NB4 (cell line): ENCODE measurements at regions not wholly inside any gene's neighbourhood (a gene's known extent, or its start where the extent isn't known, plus 50 kb on each side); places are given as distances from the start of the nearest gene placed in this dataset.

Source experiments
- DNase-seq: peaks from one replicate; pipeline ENCODE4 v3.0.0; 2010; ENCODE audit warnings: low read depth
- H3K4me3 ChIP-seq: one replicate; pipeline ENCODE4 v1.5.1; 2011; ENCODE audit warnings: mild to moderate bottlenecking, low read depth, low read length, moderate library complexity
- CTCF ChIP-seq: IDR thresholded peaks from one replicate; pipeline ENCODE4 v1.5.1; 2012; ENCODE audit warnings: low read depth, low read length
- MAX ChIP-seq: IDR thresholded peaks from 2 replicates; pipeline ENCODE4 v1.6.1; 2011; ENCODE audit warnings: low read depth, low read length
- MYC ChIP-seq: IDR thresholded peaks from 2 replicates; pipeline ENCODE4 v1.6.1; 2011; ENCODE audit warnings: low read depth, low read length
- POLR2A ChIP-seq: IDR thresholded peaks from 2 replicates; pipeline ENCODE4 v1.6.1; 2011; ENCODE audit warnings: mild to moderate bottlenecking; ENCODE audit not compliant: insufficient read length; ENCODE audit errors: extremely low read depth

- DNase-seq = no peak
- TF ChIP-seq POLR2A (no peak), MYC (no peak)
- H3K4me3 ChIP-seq = no peak overlapping the region
These were observed 367.3 kb upstream of the IMPG1 start for GRCh38 chr6:76439811-76440210.

GRCh38 chr6:76438768-76439167 is 366.3 kb upstream of the IMPG1 start:
- no peak for DNase-seq
- no peak overlapping the region for H3K4me3 ChIP-seq
- TF ChIP-seq MYC = no peak
- TF ChIP-seq CTCF = no peak
- TF ChIP-seq POLR2A = no peak
- TF ChIP-seq MAX = no peak

GRCh38 chr6:76435174-76435573 is 362.7 kb upstream of the IMPG1 start:
- TF ChIP-seq CTCF (no peak), POLR2A (no peak), MAX (no peak), MYC (no peak)
- H3K4me3 ChIP-seq = no peak overlapping the region
- DNase-seq = no peak

GRCh38 chr6:76422511-76423213 is 350.2 kb upstream of the IMPG1 start:
- TF ChIP-seq MYC = no peak
- TF ChIP-seq CTCF = no peak
- no peak for TF ChIP-seq MAX
- TF ChIP-seq POLR2A = no peak
- DNase-seq = no peak
- H3K4me3 ChIP-seq = no peak overlapping the region

- DNase-seq = no peak
- H3K4me3 ChIP-seq = no peak overlapping the region
- TF ChIP-seq CTCF = no peak
- TF ChIP-seq POLR2A = no peak
- TF ChIP-seq MYC = no peak
- no peak for TF ChIP-seq MAX
These were observed 347.6 kb upstream of the IMPG1 start for GRCh38 chr6:76420094-76420493.

- no peak for DNase-seq
- TF ChIP-seq MYC (no peak), CTCF (no peak), POLR2A (no peak), MAX (no peak)
- H3K4me3 ChIP-seq = no peak overlapping the region
These were observed 346.2 kb upstream of the IMPG1 start for GRCh38 chr6:76418560-76419223.
